Skeletal muscle tissue (tissue), 3 donors: ENCODE measurements at regions not wholly inside any gene's neighbourhood (a gene's known extent, or its start where the extent isn't known, plus 50 kb on each side); places are given as distances from the start of the nearest gene placed in this dataset.

Source experiments
- H3K27ac ChIP-seq: one replicate; pipeline ENCODE4 v1.7.0; 2013; ENCODE audit warnings: mild to moderate bottlenecking, low read depth, low read length, inconsistent platforms
- H3K27me3 ChIP-seq, 3 donors: one replicate each; pipeline ENCODE4 v1.7.0; 2013; ENCODE audit warnings: low read length in 3 of 3; ENCODE audit not compliant: control insufficient read depth in 3 of 3, insufficient read depth in 3 of 3
- H3K36me3 ChIP-seq, 3 donors: one replicate each; pipeline ENCODE4 v1.7.0; 2013; ENCODE audit warnings: low read length in 3 of 3; ENCODE audit not compliant: control insufficient read depth in 3 of 3, insufficient read depth in 3 of 3
- H3K4me1 ChIP-seq, 3 donors: one replicate each; pipeline ENCODE4 v1.7.0; 2013; ENCODE audit warnings: low read length in 3 of 3, mild to moderate bottlenecking in 3 of 3; ENCODE audit not compliant: control insufficient read depth in 3 of 3, insufficient read depth in 3 of 3
- H3K4me3 ChIP-seq, 3 donors: one replicate each; pipeline ENCODE4 v1.7.0; 2013; ENCODE audit warnings: low read length in 3 of 3
- H3K9ac ChIP-seq, 3 donors: one replicate each; pipeline ENCODE4 v1.7.0; 2013; ENCODE audit warnings: low read length in 3 of 3, mild to moderate bottlenecking in 3 of 3, moderate library complexity in 2 of 3, low read depth in 1 of 3
- H3K9me3 ChIP-seq, 3 donors: one replicate each; pipeline ENCODE4 v1.7.0; 2013; ENCODE audit warnings: low read length in 3 of 3; ENCODE audit not compliant: control insufficient read depth in 3 of 3
- donor health status: Osteomylitis.

- Histone ChIP-seq H3K27me3 (no peaks in the 10 kb centered on the region), H3K4me3 (no peak overlapping the region), H3K4me1 (no peaks in the 10 kb centered on the region), H3K27ac (no peak overlapping the region), H3K36me3 (no peaks in the 10 kb centered on the region), H3K9me3 (no peaks in the 10 kb centered on the region), H3K9ac (no peak overlapping the region)
Observed at GRCh38 chr4:30922625-30923024, 202.5 kb downstream of the PCDH7 start.

GRCh38 chr4:30924495-30924894, 204.3 kb downstream of the PCDH7 start:
- Histone ChIP-seq H3K4me1 (no peaks in the 10 kb centered on the region), H3K9me3 (no peaks in the 10 kb centered on the region), H3K27ac (no peak overlapping the region), H3K36me3 (no peaks in the 10 kb centered on the region), H3K27me3 (no peaks in the 10 kb centered on the region), H3K9ac (no peak overlapping the region), H3K4me3 (no peak overlapping the region)

GRCh38 chr4:30929649-30930048, 209.5 kb downstream of the PCDH7 start:
- Histone ChIP-seq H3K9ac (no peak overlapping the region), H3K4me3 (no peak overlapping the region), H3K9me3 (no peaks in the 10 kb centered on the region), H3K36me3 (no peaks in the 10 kb centered on the region), H3K27ac (no peak overlapping the region), H3K27me3 (no peaks in the 10 kb centered on the region), H3K4me1 (no peaks in the 10 kb centered on the region)

GRCh38 chr4:30930276-30930675, 210.1 kb downstream of the PCDH7 start:
- Histone ChIP-seq H3K4me3 (no peak overlapping the region), H3K9me3 (no peaks in the 10 kb centered on the region), H3K9ac (no peak overlapping the region), H3K27me3 (no peaks in the 10 kb centered on the region), H3K27ac (no peak overlapping the region), H3K4me1 (no peaks in the 10 kb centered on the region), H3K36me3 (no peaks in the 10 kb centered on the region)

GRCh38 chr4:30932581-30932980, 212.4 kb downstream of the PCDH7 start:
- H3K27me3 ChIP-seq, result no peaks in the 10 kb centered on the region
- H3K4me3 ChIP-seq, result no peak overlapping the region
- H3K36me3 ChIP-seq, result no peaks in the 10 kb centered on the region
- no peak overlapping the region for H3K9ac ChIP-seq
- no peaks in the 10 kb centered on the region for H3K9me3 ChIP-seq
- H3K4me1 ChIP-seq, result no peaks in the 10 kb centered on the region
- no peak overlapping the region for H3K27ac ChIP-seq

GRCh38 chr4:30939069-30939468, 218.9 kb downstream of the PCDH7 start:
- no peak overlapping the region for H3K27ac ChIP-seq
- no peaks in the 10 kb centered on the region for H3K4me1 ChIP-seq
- H3K9ac ChIP-seq, result no peak overlapping the region
- H3K27me3 ChIP-seq, result no peaks in the 10 kb centered on the region
- no peak overlapping the region for H3K4me3 ChIP-seq
- H3K36me3 ChIP-seq, result no peaks in the 10 kb centered on the region
- H3K9me3 ChIP-seq, result no peaks in the 10 kb centered on the region

- Histone ChIP-seq H3K27me3 (no peaks in the 10 kb centered on the region), H3K27ac (no peak overlapping the region), H3K4me3 (no peak overlapping the region)
Observed at GRCh38 chr4:30939684-30940083, 219.5 kb downstream of the PCDH7 start.

GRCh38 chr4:30941641-30942040, 221.5 kb downstream of the PCDH7 start:
- no peak overlapping the region for H3K9ac ChIP-seq
- no peaks in the 10 kb centered on the region for H3K27me3 ChIP-seq
- no peaks in the 10 kb centered on the region for H3K9me3 ChIP-seq
- H3K4me3 ChIP-seq, result no peak overlapping the region
- no peaks in the 10 kb centered on the region for H3K36me3 ChIP-seq
- H3K27ac ChIP-seq, result no peak overlapping the region
- no peaks in the 10 kb centered on the region for H3K4me1 ChIP-seq

More at GRCh38 chr4:30939684-30940083, 219.5 kb downstream of the PCDH7 start:
- no peaks in the 10 kb centered on the region for H3K4me1 ChIP-seq
- no peaks in the 10 kb centered on the region for H3K36me3 ChIP-seq
- no peaks in the 10 kb centered on the region for H3K9me3 ChIP-seq
- no peak overlapping the region for H3K9ac ChIP-seq

GRCh38 chr4:30943356-30943755, 223.2 kb downstream of the PCDH7 start:
- Histone ChIP-seq H3K9me3 (no peaks in the 10 kb centered on the region), H3K27ac (no peak overlapping the region), H3K4me3 (no peak overlapping the region), H3K9ac (no peak overlapping the region), H3K36me3 (no peaks in the 10 kb centered on the region), H3K27me3 (no peaks in the 10 kb centered on the region), H3K4me1 (no peaks in the 10 kb centered on the region)

- Histone ChIP-seq H3K9ac (no peak overlapping the region), H3K9me3 (no peaks in the 10 kb centered on the region), H3K27me3 (no peaks in the 10 kb centered on the region), H3K4me3 (no peak overlapping the region), H3K4me1 (no peaks in the 10 kb centered on the region), H3K27ac (no peak overlapping the region), H3K36me3 (no peaks in the 10 kb centered on the region)
Observed at GRCh38 chr4:30945586-30945985, 225.4 kb downstream of the PCDH7 start.

- Histone ChIP-seq H3K27ac (no peak overlapping the region), H3K9ac (no peak overlapping the region), H3K4me3 (no peak overlapping the region), H3K27me3 (no peaks in the 10 kb centered on the region), H3K4me1 (no peaks in the 10 kb centered on the region), H3K9me3 (no peaks in the 10 kb centered on the region), H3K36me3 (no peaks in the 10 kb centered on the region)
Observed at GRCh38 chr4:30946288-30946687, 226.1 kb downstream of the PCDH7 start.
